Ovary (tissue), 7 donors: ENCODE measurements at regions not wholly inside any gene's neighbourhood (a gene's known extent, or its start where the extent isn't known, plus 50 kb on each side); places are given as distances from the start of the nearest gene placed in this dataset.

Source experiments
- DNase-seq, 5 donors: peaks; one replicate each; pipeline ENCODE4 v3.0.0-alpha.2; 2019 to 2020
- H3K27ac ChIP-seq, 2 donors: fragments of 200-600 bp; one replicate each; pipeline versions ENCODE4 v1.5.1 to v1.8.0; 2019 to 2022
- H3K27me3 ChIP-seq: fragments of 200-600 bp; one replicate; pipeline ENCODE4 v1.8.0; 2022
- H3K36me3 ChIP-seq: fragments of 200-600 bp; sonication (generic); one replicate; pipeline ENCODE4 v1.5.1; 2019
- H3K4me1 ChIP-seq: one replicate; pipeline ENCODE4 v1.8.1; 2013; ENCODE audit warnings: mild to moderate bottlenecking, moderate library complexity; ENCODE audit not compliant: insufficient read depth
- H3K4me3 ChIP-seq: fragments of 200-600 bp; sonication (generic); one replicate; pipeline ENCODE4 v1.5.1; 2017
- H3K9me3 ChIP-seq, 2 donors: fragments of 200-600 bp in 1 of 2; sonication (generic) in 1 of 2; one replicate each; pipeline versions ENCODE4 v1.5.1 to v1.8.1; 2013 to 2019; ENCODE audit warnings: mild to moderate bottlenecking in 1 of 2, moderate library complexity in 1 of 2
- EP300 ChIP-seq: sonication (generic); formaldehyde crosslinking; IDR thresholded peaks from one replicate; pipeline ENCODE4 v1.6.1; 2017; ENCODE audit warnings: antibody characterized with exemption
- POLR2A ChIP-seq: fragments of 450-650 bp; IDR thresholded peaks from one replicate; pipeline ENCODE4 v1.6.1; 2017; ENCODE audit warnings: antibody characterized with exemption, mild to moderate bottlenecking, moderate library complexity
- WGBS, 3 donors: extraction: QIAGEN DNeasy Blood & Tissue Kit in 1 of 3; methylation state at CpG; one replicate each; pipeline versions ENCODE4 v1.1.5 to v1.1.7; 2013 to 2017; 5-methylcytosine and 5-hydroxymethylcytosine counted together
- intact Hi-C, 4 donors: fragments of 100-400 bp; cut with DNase I; formaldehyde crosslinking; loops; one replicate each; pipeline versions ENCODE4 v1.11.0 to v1.15.1; 2022 to 2023
- TF ChIP-seq, protein P1 (sequence below), 3 donors: fragments of 450-650 bp in 2 of 3; fragments of 200-600 bp in 1 of 3; IDR thresholded peaks; one replicate each; pipeline versions ENCODE4 v1.5.1 to v1.8.0; 2016 to 2022; ENCODE audit warnings: antibody characterized with exemption in 3 of 3, mild to moderate bottlenecking in 1 of 3
- donor health status: DM: no; HTN: no; CAD: no; lungs with moderate emphysema.
- donor health status: DM: no; HTN: no; CAD: no.
- donor health status: Bipolar disorder and iron deficiency.
- donor health status: DM: no; HTN: no; CAD: no.
- donor health status: DM: yes; HTN: yes; CAD: no.

DNA sequence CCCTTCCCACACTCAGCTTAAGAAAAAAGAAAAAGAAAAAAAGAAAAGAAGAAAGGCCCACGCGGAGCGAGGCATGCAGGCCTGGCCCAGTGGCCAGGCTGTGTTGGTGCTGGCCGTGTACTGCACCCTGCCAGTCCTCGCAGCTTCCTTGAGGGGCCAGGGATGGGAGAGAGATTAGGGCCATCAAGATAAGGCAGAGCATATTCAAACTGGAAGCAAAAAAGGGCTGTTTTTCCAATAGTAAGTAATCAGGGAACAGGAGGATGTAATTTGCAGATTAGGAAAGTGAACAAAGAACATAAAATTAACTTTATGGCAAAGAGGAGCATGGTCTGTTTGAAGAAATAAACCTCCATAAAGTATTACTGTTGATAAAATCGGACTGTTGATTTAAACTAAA, 319.6 kb upstream of the CLINT1 start:
- Histone ChIP-seq H3K4me1 (peaks cover 4% of the 10 kb centered on the region), H3K9me3 (no peaks in the 10 kb centered on the region), H3K36me3 (no peaks in the 10 kb centered on the region), H3K27ac (no peak overlapping the region), H3K4me3 (no peak overlapping the region), H3K27me3 (no peaks in the 10 kb centered on the region)
- WGBS, 3 donors: 91 to 93% (median 91%) methylated on average over 6 of the region's 6 CpGs
- TF ChIP-seq EP300: no peak
- TF ChIP-seq, protein P1, sequence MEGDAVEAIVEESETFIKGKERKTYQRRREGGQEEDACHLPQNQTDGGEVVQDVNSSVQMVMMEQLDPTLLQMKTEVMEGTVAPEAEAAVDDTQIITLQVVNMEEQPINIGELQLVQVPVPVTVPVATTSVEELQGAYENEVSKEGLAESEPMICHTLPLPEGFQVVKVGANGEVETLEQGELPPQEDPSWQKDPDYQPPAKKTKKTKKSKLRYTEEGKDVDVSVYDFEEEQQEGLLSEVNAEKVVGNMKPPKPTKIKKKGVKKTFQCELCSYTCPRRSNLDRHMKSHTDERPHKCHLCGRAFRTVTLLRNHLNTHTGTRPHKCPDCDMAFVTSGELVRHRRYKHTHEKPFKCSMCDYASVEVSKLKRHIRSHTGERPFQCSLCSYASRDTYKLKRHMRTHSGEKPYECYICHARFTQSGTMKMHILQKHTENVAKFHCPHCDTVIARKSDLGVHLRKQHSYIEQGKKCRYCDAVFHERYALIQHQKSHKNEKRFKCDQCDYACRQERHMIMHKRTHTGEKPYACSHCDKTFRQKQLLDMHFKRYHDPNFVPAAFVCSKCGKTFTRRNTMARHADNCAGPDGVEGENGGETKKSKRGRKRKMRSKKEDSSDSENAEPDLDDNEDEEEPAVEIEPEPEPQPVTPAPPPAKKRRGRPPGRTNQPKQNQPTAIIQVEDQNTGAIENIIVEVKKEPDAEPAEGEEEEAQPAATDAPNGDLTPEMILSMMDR (IDR thresholded peaks at IDR 0.05): no peak
- no peak for TF ChIP-seq POLR2A
- DNase-seq: no peak
- intact Hi-C loops: loop anchor here (5.0 to 10.0 kb wide), 4 partner anchors 364 to 924 kb away; no protein-coding TSS in a partner anchor

DNA sequence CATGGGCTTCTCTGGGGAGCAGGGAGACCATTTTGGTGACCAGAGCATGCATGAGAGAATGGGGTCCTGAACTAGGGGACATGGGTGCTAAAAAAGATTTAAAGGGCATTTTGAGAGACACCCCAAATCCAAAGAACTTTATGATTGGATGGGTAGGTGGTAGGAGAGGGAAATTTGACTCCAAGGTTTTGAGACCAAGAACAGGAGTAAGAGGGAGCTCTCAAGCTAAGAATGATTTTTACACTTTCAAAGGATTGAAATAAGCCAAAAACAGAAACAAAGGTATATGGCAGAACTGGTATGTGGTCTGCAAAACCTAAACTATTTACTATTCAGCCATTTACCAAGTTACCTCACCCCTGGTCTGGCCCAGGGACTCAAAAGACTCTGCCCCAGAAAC, 318.2 kb upstream of the CLINT1 start:
- intact Hi-C loops: loop anchor here (5.0 to 10.0 kb wide), 4 partner anchors 362 to 925 kb away; no protein-coding TSS in a partner anchor
- H3K27ac ChIP-seq: no peak overlapping the region
- H3K9me3 ChIP-seq: no peaks in the 10 kb centered on the region
- no peak overlapping the region for H3K4me3 ChIP-seq
- H3K36me3 ChIP-seq: no peaks in the 10 kb centered on the region
- peaks cover 4% of the 10 kb centered on the region for H3K4me1 ChIP-seq
- no peak for TF ChIP-seq POLR2A
- TF ChIP-seq, protein P1 (IDR thresholded peaks at IDR 0.05): no peak
- TF ChIP-seq EP300: no peak
- DNase-seq: no peak
- H3K27me3 ChIP-seq: no peaks in the 10 kb centered on the region

DNA sequence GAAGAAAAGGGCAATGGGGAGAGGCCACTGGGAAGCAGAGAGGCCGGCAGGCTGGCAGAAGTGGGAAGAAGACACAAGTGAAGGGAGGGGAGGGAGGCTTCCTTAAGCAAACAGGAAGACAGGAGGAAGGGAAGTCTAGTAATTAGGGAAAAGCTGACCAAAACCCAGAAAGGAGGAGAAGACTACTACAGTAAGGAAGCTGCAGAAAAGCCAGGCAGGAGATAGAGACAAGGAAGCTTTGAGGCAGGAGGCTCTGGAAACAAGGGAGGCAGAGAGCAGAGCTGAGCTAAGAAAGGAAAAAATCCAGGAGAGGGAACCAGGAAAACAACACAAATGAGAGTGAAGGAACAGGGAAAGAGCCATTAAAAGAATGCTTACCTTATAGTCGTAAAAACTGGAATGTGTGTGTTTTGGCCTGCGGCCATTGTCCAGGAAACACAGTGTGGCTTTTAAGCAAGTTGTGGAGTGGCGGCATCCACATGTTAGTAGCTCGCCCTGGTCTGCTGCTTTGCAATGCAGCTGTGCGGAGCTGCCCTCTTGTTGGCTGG, 317.1 kb upstream of the CLINT1 start:
- no peaks in the 10 kb centered on the region for H3K9me3 ChIP-seq
- no peaks in the 10 kb centered on the region for H3K36me3 ChIP-seq
- no peak overlapping the region for H3K4me3 ChIP-seq
- TF ChIP-seq, protein P1 (IDR thresholded peaks at IDR 0.05): no peak
- TF ChIP-seq EP300 (no peak), POLR2A (no peak)
- peaks cover 4% of the 10 kb centered on the region for H3K4me1 ChIP-seq
- peak overlapping the region in 1 of 2 donors; percentile 1 for H3K27ac ChIP-seq
- intact Hi-C loops: loop anchor here (1.0 to 10.0 kb wide), 5 partner anchors 361 to 930 kb away; no protein-coding TSS in a partner anchor
- no peaks in the 10 kb centered on the region for H3K27me3 ChIP-seq
- WGBS, 3 donors: 61 to 68% (median 66%) methylated on average over 6 of the region's 6 CpGs
- DNase-seq: peak; percentile 18 to 48 (median 24)

DNA sequence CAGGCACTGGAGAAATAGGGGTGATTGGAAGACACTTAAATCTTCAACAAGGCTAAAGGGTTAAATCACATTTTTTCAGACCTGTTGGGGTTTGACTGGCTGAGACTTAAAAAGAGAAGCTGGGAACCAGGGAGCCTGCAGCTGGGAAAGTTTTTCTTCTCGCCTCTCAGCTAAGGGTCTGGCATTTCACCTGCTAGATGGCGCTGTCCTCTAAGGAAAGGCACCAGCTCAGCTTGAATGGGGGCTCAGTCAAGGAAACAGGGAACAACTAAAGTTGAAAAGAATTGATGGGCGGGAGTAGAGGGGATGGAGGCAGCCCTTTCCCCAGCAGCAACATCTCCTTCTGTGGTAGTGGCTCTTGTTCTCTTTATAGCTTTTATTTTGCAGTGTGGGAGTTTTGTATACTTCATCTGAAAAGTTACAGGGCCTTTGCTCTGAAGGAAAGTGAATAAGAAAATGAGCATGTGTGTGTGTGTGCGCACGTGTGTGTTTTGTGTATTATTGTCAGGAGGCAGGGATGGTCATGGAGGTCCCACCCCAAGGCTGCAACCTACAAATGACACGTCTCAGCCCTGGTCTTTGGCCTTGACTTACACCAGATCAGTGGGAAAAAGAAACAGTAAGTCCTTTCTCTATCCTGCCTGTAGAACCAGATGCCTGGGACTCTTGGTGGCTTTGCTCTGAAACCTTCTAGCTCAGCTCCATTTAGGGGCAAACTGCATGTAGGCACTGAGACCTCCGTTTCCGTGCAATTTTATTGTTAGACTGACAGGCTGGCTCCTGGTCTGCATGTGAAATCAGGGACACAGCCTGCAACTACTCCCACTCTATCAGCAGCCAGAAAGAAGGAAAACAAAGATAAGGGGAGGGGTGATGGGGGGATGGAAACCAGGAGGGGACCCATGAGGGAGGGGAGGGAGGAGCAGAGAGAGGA, 316.2 kb upstream of the CLINT1 start:
- Histone ChIP-seq H3K9me3 (no peaks in the 10 kb centered on the region), H3K4me1 (peaks cover 4% of the 10 kb centered on the region), H3K27ac (peak overlapping the region in 1 of 2 donors; percentile 1), H3K4me3 (no peak overlapping the region), H3K36me3 (no peaks in the 10 kb centered on the region), H3K27me3 (no peaks in the 10 kb centered on the region)
- no peak for TF ChIP-seq EP300
- TF ChIP-seq, protein P1 (IDR thresholded peaks at IDR 0.05): peak; percentile 58 to 91 (median 78)
- 5 to 11% (median 7%) methylated on average over 8 of the region's 8 CpGs for WGBS, 3 donors
- DNase-seq: peak; percentile 83 to 90 (median 83)
- intact Hi-C loops: loop anchor here (1.0 to 10.0 kb wide), 5 partner anchors 360 to 931 kb away; no protein-coding TSS in a partner anchor
